ENCODE measurements at regions not wholly inside any gene's neighbourhood (a gene's known extent, or its start where the extent isn't known, plus 50 kb on each side); places are given as distances from the start of the nearest gene placed in this dataset.

- TF ChIP-seq CTCF (IDR thresholded peaks at IDR 0.05) (no peak), POLR2A (IDR thresholded peaks at IDR 0.05) (no peak)
Observed at GRCh38 chr7:17140406-17140805, 158.0 kb upstream of the AHR start.

Data from sigmoid colon (tissue), 3 donors.